ENCODE measurements at regions not wholly inside any gene's neighbourhood (a gene's known extent, or its start where the extent isn't known, plus 50 kb on each side); places are given as distances from the start of the nearest gene placed in this dataset.
"Not testable (repeated sequence)": the region's sequence is repeated elsewhere in the genome, so short reads cannot be mapped to it uniquely, and the experiment has no call there.

DNA sequence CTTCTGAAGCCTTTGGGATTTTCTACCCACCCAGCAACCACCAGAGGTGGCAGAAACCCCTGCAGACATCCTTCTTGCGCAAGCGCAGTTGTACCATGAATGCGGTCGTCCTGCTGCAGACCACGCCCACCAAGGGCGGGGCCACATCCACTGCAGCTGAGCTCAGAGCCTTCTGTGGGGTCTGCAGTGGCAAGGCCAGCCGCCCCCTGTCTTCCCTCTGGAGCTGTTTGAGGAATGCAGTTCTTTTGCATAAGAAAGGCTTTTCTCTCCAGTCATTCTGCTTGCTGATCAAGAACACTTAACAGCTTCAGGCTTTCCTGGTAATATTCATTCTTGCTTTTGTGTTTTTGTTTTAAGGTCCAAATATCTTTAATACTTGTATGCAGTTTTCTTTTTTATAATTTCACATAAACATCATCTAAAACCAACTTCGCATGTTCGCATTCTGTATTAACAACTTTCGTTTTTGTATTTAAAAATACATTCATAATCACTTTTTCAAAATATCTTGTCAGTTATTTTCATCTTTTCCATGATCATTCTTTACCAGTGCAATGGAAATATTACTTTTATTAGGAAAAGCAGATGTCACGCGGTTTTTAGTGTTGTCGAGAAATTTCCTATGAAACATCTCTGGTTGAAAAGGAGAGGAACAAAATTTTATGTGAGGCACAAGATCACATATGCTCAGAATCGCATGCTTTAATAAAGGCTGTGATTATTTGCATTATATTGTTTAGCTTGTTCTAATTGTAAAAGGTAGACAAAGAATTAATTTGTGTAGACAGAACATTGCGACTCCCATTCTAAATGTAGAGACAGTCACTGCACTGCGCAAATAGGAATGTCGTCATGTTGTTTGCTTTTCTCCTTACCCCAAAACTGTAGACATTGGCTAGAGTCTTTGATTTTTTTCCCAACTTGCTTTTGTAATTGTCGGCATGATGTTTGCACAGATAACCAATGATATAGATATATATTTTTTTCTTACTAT lies 98.1 kb upstream of the SNRPN start:
- H3K14ac ChIP-seq (ENCODE audit: low read length) = no peak overlapping the region
- no peaks in the 10 kb centered on the region for H3K79me1 ChIP-seq (ENCODE audit: low read depth, low read length)
- H2AFZ ChIP-seq (ENCODE audit: low read length) = peak overlapping the region; percentile 55
- peak; percentile 87 for DNase-seq (ENCODE audit: low spot score)
- H2BK15ac ChIP-seq (ENCODE audit: low read length) = no peak overlapping the region
- no peaks in the 10 kb centered on the region for H3K27me3 ChIP-seq (ENCODE audit: control insufficient read depth in 3 of 3, insufficient read depth in 3 of 3, low read depth in 1 of 3, low read length in 3 of 3)
- WGBS, 2 donors (ENCODE audit: extremely low coverage in 2 of 2, insufficient read length in 2 of 2, insufficient replicate concordance in 1 of 2) = 100% methylated on average over 3 of the region's 18 CpGs; no CpG with 5 or more reads in 1 of the 2 donors
- no peak overlapping the region for H2BK120ac ChIP-seq (ENCODE audit: low read depth, low read length)
- no peak overlapping the region for H4K8ac ChIP-seq (ENCODE audit: low read depth, low read length)
- no peak overlapping the region for H2AK5ac ChIP-seq (ENCODE audit: low read depth, low read length)
- H3K4me1 ChIP-seq (ENCODE audit: control insufficient read depth in 2 of 2, insufficient read depth in 1 of 2, low read depth in 1 of 2, low read length in 2 of 2) = peaks cover 4% of the 10 kb centered on the region in 2 donors
- no peak overlapping the region for H3K4me2 ChIP-seq (ENCODE audit: insufficient read depth, low read length, poor library complexity, severe bottlenecking)
- H3K9ac ChIP-seq (ENCODE audit: low read depth, low read length, poor library complexity) = no peak overlapping the region
- H2BK12ac ChIP-seq (ENCODE audit: low read length) = no peak overlapping the region
- H3K23ac ChIP-seq (ENCODE audit: low read depth, low read length, poor library complexity) = no peak overlapping the region
- H3K9me3 ChIP-seq (replicated peaks in 1 of 2; ENCODE audit: control insufficient read depth in 2 of 2, insufficient read depth in 1 of 2, low read depth in 1 of 2, low read length in 2 of 2) = no peaks in the 10 kb centered on the region
- H3K4me3 ChIP-seq (ENCODE audit: low read length in 2 of 2) = peak overlapping the region in 1 of 2 donors; percentile 46
- H3K18ac ChIP-seq (ENCODE audit: low read length) = no peak overlapping the region
- no peak overlapping the region for H3K27ac ChIP-seq (replicated peaks; ENCODE audit: low read length)
- H3K36me3 ChIP-seq (replicated peaks in 1 of 2; ENCODE audit: control insufficient read depth in 2 of 2, insufficient read depth in 2 of 2, low read length in 2 of 2) = no peaks in the 10 kb centered on the region
- no peak overlapping the region for H2BK5ac ChIP-seq (ENCODE audit: low read length)
- no peak overlapping the region for H3K4ac ChIP-seq (ENCODE audit: low read length)
- no peak overlapping the region for H4K91ac ChIP-seq (ENCODE audit: low read depth, low read length, poor library complexity)

DNA sequence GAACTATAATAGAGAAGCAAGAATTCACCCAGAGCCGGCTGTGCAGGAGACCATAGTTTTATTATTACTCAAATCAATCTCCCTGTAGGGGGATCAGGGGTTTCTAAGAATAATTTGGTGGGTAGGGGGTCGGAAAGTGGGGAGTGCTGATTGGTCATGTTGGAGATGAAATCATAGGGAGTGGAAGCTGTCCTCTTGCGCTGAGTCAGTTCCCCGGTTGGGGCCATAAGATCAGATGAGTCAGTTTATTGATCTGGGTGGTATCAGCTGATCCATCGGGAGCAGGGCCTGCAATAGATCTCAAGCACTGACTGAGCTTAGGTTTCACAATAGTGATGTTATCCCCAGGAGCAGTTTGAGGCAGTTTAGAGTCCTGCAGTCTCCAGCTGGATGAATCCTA lies 97.0 kb upstream of the SNRPN start:
- no peak for DNase-seq (ENCODE audit: low spot score)
- no CpG with 5 or more reads among the region's 5 CpGs for WGBS, 2 donors (ENCODE audit: extremely low coverage in 2 of 2, insufficient read length in 2 of 2, insufficient replicate concordance in 1 of 2)
- H3K9ac ChIP-seq (ENCODE audit: low read depth, low read length, poor library complexity) = no peak overlapping the region
- H2BK12ac ChIP-seq (ENCODE audit: low read length) = no peak overlapping the region
- no peak overlapping the region for H2BK120ac ChIP-seq (ENCODE audit: low read depth, low read length)
- no peak overlapping the region for H2BK15ac ChIP-seq (ENCODE audit: low read length)
- no peak overlapping the region for H3K18ac ChIP-seq (ENCODE audit: low read length)
- no peaks in the 10 kb centered on the region for H3K27me3 ChIP-seq (ENCODE audit: control insufficient read depth in 3 of 3, insufficient read depth in 3 of 3, low read depth in 1 of 3, low read length in 3 of 3)
- peak overlapping the region; percentile 43 for H3K4me2 ChIP-seq (ENCODE audit: insufficient read depth, low read length, poor library complexity, severe bottlenecking)
- H3K27ac ChIP-seq (replicated peaks; ENCODE audit: low read length) = peak overlapping the region; percentile 87
- H3K4ac ChIP-seq (ENCODE audit: low read length) = no peak overlapping the region
- no peak overlapping the region for H3K23ac ChIP-seq (ENCODE audit: low read depth, low read length, poor library complexity)
- H2BK5ac ChIP-seq (ENCODE audit: low read length) = no peak overlapping the region
- H2AK5ac ChIP-seq (ENCODE audit: low read depth, low read length) = no peak overlapping the region
- no peaks in the 10 kb centered on the region for H3K36me3 ChIP-seq (replicated peaks in 1 of 2; ENCODE audit: control insufficient read depth in 2 of 2, insufficient read depth in 2 of 2, low read length in 2 of 2)
- H4K8ac ChIP-seq (ENCODE audit: low read depth, low read length) = no peak overlapping the region
- no peak overlapping the region for H3K14ac ChIP-seq (ENCODE audit: low read length)
- peaks cover 6 to 10% of the 10 kb centered on the region in 2 donors for H3K4me1 ChIP-seq (ENCODE audit: control insufficient read depth in 2 of 2, insufficient read depth in 1 of 2, low read depth in 1 of 2, low read length in 2 of 2)
- H3K9me3 ChIP-seq (replicated peaks in 1 of 2; ENCODE audit: control insufficient read depth in 2 of 2, insufficient read depth in 1 of 2, low read depth in 1 of 2, low read length in 2 of 2) = no peaks in the 10 kb centered on the region
- peak overlapping the region; percentile 2 for H2AFZ ChIP-seq (ENCODE audit: low read length)
- H4K91ac ChIP-seq (ENCODE audit: low read depth, low read length, poor library complexity) = no peak overlapping the region
- H3K79me1 ChIP-seq (ENCODE audit: low read depth, low read length) = no peaks in the 10 kb centered on the region
- peak overlapping the region; percentile 46 to 66 for H3K4me3 ChIP-seq (ENCODE audit: low read length in 2 of 2)

DNA sequence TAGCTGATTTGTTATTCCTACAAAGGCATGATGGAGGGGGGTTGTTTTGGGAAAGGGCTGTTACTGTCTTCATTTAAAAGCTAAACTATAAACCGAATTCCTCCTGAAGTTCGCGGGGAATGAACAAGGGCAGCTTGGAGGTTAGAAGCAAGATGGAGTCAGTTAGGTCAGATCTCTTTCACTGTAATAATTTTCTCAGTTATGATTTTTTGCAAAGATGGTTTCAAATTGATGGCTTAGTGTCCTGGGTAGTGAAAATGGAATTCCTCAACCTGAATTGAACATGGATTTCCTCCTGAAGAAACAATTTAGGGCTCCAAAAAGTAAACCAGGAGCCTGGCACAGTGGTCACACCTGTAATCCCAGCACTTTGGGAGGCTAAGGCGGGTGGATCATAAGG lies 96.6 kb upstream of the SNRPN start:
- H2BK12ac ChIP-seq (ENCODE audit: low read length); H3K4ac ChIP-seq (ENCODE audit: low read length); H2AK5ac ChIP-seq (ENCODE audit: low read depth, low read length); H4K91ac ChIP-seq (ENCODE audit: low read depth, low read length, poor library complexity); DNase-seq (ENCODE audit: low spot score); H2BK5ac ChIP-seq (ENCODE audit: low read length); H3K4me2 ChIP-seq (ENCODE audit: insufficient read depth, low read length, poor library complexity, severe bottlenecking); H2BK120ac ChIP-seq (ENCODE audit: low read depth, low read length); H3K23ac ChIP-seq (ENCODE audit: low read depth, low read length, poor library complexity); H3K36me3 ChIP-seq (replicated peaks in 1 of 2; ENCODE audit: control insufficient read depth in 2 of 2, insufficient read depth in 2 of 2, low read length in 2 of 2); H3K9me3 ChIP-seq (replicated peaks in 1 of 2; ENCODE audit: control insufficient read depth in 2 of 2, insufficient read depth in 1 of 2, low read depth in 1 of 2, low read length in 2 of 2); H3K18ac ChIP-seq (ENCODE audit: low read length); H3K79me1 ChIP-seq (ENCODE audit: low read depth, low read length); H3K9ac ChIP-seq (ENCODE audit: low read depth, low read length, poor library complexity); H3K14ac ChIP-seq (ENCODE audit: low read length); H2BK15ac ChIP-seq (ENCODE audit: low read length); H3K27me3 ChIP-seq (ENCODE audit: control insufficient read depth in 3 of 3, insufficient read depth in 3 of 3, low read depth in 1 of 3, low read length in 3 of 3); H4K8ac ChIP-seq (ENCODE audit: low read depth, low read length): not testable (repeated sequence)
- Histone ChIP-seq H2AFZ (ENCODE audit: low read length) (peak overlapping the region; percentile 2), H3K27ac (replicated peaks; ENCODE audit: low read length) (peak overlapping the region; percentile 87), H3K4me1 (ENCODE audit: control insufficient read depth in 2 of 2, insufficient read depth in 1 of 2, low read depth in 1 of 2, low read length in 2 of 2) (peaks cover 9 to 10% of the 10 kb centered on the region in 2 donors), H3K4me3 (ENCODE audit: low read length in 2 of 2) (peak overlapping the region; percentile 46 to 66)
- WGBS, 2 donors (ENCODE audit: extremely low coverage in 2 of 2, insufficient read length in 2 of 2, insufficient replicate concordance in 1 of 2) = no CpG with 5 or more reads among the region's 4 CpGs
